NCI-H2171 (cell line): ENCODE measurements at regions not wholly inside any gene's neighbourhood (a gene's known extent, or its start where the extent isn't known, plus 50 kb on each side); places are given as distances from the start of the nearest gene placed in this dataset.

Experiments
- DNase-seq: peaks from one replicate; lab custom pipeline; 2025; lab: John Stamatoyannopoulos, UW

DNA sequence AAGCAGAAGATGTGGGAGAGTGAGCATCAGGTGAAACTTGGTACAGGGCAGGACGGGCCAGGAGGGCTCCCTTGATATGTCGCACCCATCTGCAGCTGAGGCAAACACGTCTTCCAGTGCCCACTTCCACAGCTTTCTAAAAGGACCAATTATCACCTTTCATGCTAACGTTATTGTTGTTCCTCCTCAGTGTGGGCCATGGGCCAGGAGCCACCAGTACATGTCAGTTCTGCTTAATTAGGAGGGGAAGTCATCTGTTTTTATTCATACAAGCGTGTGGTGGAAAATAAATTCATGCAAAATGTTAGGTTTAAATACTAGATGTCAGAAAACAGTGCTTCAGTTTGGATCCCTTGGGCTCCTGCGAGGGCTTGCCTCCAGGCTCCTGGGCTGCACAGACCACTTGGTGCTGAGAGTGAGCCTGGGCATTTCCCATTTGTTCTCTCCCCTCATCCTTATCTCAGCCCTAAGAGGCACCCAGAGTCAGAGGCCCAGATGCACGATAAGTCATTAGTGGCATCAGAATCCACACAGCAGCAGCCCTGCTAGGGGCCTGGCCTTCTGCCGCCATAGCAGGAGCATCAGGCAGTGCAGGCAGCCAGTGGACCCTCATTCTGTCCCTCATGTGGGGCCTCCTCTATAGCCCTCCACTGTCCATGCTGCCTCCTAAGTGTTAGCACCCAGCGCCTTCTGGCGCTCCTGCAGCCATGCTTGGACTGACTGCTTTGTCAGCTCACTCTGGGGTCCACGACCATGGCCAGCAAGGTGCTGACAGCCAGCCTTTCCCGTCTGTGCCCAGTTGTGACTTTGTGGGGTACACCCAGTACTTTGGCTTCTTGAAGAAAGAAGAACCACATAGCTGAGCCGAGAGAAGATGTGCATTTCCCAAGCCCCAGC lies 539.8 kb upstream of the RAB6C start:
- DNase-seq = no peak

DNA sequence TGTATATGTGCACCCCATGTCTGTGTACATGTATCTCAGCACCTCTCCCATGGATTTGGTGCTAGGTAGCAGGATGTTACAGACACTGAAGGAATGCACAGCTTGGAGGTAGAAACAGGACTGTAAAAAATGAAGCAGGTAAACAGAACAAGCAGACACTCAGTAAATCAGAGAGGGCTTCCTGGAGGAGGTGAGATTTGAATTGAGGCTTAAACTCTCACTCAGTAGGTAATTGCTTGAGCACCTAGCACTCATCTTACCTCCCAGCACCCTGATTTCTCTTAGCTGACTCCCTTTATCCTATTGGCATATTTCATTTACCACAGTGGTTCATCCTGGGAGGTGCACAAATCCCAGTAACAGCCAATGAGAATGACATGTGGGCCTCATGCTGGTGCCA lies 537.9 kb upstream of the RAB6C start:
- DNase-seq = no peak

DNA sequence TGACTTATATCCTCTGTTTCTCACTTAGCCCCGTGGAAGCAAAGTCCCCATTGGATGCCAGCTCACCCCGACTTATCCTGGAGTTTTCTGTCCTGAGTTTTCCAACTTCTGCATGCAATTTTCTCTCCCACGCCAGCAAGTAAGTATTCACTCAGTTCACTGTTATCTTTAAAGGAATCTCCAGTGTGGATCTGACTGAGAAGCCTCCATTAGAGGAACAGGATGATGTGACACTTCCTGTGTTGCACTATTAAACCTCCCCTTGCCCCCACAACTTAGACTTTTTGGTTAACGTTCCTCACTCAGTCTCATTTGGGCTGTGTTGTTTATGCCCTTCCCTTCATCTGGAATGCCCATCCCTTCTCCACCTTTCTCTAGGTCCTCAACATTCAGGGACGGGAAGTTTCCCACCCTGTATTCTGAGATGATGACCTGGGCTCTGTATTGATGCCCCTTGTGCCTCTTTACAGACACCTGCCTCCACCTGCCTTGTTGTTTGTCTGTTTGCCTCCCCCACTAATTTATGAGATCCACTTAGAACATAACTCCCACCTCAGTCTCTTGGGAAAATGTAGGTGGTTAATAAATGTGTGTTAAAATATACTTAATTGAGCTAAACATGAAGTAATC lies 536.1 kb upstream of the RAB6C start:
- no peak for DNase-seq

DNA sequence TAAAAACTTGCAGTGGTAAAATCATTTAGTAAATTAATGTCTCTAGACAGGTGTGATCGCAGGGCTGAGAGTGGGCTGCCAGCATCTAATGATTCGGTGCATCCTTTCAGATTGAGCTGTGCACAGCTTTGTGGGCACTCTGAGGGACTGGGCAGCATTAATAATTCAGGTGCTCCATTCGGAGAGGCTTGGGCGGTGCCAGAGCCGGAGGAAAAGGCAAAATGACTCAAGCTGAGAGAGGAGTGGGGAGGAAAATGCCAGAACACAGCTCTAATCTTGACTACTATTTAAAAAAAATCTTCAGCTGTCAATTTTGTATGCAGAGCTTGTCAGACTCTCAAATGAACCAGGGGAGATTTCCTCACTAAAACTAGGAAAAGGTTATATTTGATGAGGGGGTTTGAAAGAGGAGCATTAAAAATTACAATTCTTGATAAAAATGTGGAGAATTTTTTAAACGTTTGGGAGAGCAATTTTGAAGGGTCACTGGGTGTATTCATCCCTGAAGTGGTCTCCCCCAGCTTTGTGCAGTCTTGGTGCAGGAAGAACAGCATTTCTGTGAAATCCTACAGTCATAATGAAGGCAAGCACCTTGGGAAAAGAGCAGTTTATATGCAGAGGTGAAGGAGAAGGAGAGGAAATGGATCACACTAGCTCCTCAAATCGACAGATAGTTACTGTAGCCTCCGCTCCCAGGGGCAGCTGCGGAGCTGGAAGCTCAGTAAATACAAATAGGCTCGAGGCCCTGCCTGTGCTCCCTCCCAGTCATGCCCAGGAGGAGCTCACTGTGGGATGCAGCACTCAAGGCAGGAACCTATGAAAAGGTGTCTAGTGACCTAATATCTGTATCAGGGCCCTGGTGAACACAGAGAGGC lies 535.4 kb upstream of the RAB6C start:
- DNase-seq = no peak

DNA sequence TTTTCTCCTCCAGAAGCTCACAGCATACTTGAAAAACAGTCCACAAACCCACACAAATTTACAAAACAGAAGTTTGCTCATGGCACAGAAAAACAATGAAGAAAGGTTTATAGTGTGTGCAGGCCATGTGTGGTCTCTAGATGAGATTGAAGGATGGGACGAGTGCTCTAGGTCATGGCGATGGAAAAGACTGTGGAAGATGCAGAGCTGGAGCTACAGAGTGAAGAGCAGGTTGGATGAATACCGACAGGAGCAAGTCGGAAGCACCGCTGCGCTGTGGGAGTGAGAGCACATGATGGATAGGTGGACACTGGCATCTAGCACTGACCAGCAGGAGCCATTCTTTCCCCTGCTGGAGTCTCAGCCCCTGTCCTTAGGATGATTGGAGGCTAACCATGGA lies 534.7 kb upstream of the RAB6C start:
- no peak for DNase-seq

DNA sequence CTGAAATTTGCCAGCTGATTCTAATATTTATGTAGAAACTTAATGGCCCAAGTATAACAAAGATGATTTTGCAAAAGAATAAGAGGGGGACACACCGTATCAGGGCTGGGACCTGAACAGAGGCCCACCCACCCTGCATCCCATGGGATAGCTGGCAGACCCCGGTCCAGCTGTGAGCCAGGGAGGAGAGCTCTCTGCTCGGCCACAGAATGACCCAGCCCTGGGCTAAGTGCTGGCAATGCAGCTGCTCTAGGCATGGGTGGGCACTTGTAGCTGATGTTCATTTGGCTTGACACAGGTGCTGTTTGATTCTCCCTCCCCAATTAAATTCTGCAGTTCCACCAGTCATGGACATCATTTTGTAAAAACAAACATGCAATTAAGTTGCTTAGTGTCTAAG lies 522.8 kb upstream of the RAB6C start:
- no peak for DNase-seq

DNA sequence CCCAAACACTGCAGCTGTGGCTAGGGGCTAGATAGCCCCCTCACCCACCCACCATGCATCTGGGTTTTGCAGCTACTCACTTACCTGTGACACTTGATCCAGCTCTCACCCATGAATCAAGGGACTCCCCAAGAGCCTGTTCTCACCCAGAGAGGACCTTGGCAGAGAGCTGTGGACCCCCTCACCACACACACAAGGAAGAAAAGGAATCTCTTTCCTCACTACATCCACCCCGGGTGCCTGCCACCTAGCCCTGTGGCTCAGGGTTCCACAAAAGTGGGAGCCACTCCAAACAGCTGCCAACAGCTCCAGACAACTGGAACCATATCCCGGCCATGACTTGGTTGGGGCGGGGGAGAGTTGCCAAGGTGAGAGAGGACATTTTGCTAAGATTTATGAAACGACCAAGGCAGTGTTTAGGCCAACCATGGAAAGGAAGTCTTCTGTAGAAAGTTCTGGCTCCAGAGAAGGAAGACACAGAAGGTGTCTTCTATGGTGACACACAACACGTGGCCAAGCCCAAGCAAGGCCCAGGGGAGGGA lies 522.1 kb upstream of the RAB6C start:
- no peak for DNase-seq

DNA sequence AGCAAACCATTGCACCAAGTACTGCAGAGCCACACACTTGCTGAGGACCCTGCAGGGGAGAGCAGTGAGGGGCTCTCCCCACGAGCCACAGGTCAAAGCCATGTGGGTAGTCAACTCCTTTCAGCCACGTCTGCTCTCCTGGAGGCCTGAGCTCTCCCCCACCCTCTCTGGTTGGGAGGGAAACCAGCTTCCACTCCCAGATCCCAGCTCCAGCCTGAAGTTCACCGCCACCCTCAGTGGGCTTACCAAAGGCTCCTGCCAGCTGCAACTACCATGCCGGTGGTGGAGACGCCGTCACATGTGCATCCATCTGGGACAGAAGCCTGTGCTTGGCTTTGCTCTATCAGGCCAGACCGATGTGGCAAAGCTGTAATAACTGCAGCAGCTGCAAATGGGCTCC lies 521.5 kb upstream of the RAB6C start:
- no peak for DNase-seq

DNA sequence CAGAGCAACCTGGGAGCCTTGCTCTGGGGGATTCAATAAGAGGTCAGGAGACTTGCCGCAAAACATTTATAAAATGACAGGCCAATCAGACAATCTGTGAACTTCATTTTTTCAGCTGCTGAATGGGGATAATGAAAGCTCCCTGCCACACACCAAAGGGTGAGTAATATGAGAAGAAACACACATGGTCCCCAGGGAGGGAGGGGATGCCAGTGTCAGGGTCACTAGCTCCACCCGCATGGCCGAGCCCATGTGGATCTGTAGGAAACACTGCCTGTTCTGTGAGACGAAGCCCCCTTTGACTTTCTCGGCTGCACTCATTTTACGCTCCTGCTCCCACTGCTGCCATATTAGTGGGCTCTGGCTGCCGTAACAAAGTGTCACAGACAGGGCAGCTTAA lies 521.0 kb upstream of the RAB6C start:
- no peak for DNase-seq

DNA sequence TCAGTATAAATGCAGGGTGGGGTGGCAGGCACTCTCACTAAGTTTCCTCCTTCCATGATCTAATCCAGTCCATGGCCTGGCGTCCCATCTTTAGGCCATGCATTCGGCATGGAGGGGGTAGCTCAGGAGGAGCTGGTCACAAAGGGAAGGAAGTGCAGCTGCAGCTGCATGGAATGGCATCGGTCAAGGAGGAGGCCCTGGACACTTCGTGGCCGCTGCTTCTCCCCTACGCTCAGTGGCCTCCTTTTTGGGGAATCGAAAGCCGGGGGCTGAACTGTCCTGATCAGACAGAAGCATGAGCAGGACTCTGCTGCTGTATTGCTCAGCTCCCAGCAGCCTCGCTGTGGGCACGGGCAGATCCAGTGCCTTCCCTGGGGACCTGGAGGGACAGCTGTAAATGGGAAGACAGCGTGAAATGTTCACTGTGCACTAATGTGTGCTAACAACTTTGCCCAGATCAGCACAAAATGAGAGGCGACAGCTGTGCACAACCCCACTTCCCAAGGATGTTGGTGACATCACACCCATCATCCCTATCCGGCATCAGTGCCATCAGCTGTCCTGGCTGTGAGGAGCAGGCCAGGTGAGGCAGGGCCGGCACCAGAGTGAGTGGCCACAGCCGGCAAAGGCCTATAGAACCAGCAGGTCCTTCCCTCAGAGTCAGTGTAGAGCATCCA lies 520.1 kb upstream of the RAB6C start:
- no peak for DNase-seq

DNA sequence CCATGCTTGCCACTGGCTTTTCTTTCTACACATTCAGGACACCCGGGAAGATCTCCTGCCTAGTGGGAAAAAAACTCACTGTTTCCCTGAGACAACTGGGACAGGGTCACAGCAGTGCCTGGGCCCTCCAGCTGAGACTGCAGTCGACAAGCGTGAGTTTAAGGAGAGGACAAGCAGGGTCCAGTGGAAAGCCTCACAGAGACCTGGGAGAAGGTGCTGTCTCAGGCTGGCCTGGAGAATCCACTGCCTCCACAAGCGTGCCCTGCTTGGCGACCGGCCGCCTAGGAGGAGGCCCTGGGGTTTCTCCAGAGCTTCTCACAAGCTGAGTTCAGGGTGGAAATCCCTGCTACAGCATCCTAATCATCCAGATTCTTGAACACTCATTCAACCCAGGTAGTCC lies 519.6 kb upstream of the RAB6C start:
- DNase-seq = no peak

DNA sequence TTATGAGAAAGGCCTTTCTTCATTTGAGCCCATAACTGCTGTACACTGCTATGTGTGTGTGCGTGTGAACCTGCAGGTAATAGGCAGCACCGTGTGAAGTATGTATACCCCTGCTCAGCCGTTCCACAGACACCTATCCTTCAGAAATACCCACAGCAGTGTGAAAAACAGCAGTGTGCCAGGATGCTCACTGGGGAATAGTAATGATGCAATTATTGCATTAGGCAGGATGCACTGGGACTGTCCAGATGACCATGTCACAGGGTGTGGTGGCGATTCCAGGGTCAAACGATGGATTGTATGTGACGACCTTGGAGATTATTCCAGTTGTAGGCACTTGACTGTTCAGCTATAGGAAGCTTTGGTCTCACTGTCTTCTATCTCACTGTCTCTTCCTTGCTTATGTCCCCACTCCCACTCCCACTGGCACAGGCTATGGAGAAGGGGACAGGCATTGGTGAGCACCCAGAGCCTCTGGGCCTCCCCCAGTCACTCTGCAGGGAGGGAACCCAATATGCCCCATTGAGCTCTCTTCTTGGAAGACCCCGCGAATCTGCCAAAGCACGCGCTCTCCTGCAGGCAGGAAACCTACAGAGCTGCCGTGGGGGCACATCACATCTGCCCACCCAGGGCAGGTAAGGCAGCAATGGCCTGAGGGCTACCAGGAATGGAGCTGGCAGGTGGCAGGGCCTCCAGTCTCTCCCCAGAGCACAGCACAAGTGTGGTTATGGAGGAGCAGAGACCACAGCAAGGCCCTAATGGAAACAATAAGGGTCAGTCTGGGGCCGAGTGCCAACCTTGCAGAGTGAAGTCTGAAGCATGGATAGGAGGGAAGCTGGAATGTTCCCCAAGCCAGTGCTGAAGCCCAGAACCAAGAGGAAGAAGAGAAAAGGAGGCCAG lies 518.9 kb upstream of the RAB6C start:
- DNase-seq = no peak

GRCh38 chr2:129462349-129462748 lies 517.1 kb upstream of the RAB6C start:
- DNase-seq = no peak

DNA sequence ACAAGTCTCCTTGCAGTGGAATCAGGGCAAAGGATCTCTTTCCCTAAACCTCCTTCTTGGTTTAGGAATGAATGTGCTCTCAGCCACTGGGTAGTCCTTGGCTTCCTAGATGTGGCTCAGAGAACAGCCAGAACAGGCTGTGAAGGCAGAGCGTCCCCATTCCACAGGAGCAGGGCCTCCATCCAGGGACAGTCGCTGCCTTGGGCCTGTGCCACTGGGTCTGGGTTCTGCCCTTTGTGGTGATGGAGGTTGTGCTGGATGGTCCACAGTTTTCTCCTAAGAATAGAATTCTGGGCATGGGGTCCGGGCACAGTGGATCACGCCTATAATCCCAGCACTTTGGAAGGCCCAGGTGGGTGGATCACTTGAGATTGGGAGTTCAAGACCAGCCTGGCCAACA lies 516.5 kb upstream of the RAB6C start:
- no peak for DNase-seq

DNA sequence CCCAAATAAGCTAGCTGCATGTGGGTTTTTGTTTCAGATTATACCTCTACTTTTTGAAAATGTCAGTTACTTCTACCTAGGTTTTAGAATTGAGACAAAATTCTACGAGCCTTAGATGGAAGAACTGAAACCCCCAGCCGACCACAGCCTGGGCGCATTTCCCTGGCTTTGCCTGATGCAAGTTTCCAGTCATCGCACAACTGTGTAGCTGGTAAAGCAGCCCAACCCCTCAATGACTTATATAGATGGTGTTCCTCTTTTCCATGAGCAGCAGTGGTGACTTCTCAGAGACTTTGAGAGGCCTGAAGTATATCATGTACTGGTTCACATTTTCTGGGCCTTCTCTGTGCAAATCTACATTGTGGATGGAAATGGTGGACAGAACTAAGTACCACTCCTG lies 515.4 kb upstream of the RAB6C start:
- DNase-seq = no peak

- no peak for DNase-seq
Measured at GRCh38 chr2:129464631-129465030, 514.8 kb upstream of the RAB6C start.

DNA sequence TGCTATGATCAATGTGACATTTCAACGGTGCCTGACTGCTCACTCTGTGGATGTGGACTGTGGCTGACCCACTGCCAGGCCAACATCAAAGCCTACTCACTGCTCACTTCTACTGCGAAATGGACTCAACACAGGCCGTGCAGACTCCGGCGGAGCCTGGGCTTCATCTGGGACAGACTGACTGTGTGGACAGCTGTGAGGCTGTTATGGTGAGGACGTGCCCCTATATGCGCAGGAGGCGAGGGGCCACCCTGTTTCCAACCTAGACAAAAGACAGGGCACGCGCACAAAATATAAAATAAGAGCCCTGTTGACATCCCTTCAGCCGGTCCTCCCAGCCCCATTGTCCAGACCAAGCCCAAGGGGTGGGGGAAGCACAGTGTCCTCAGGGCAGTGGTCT lies 514.4 kb upstream of the RAB6C start:
- DNase-seq = no peak

DNA sequence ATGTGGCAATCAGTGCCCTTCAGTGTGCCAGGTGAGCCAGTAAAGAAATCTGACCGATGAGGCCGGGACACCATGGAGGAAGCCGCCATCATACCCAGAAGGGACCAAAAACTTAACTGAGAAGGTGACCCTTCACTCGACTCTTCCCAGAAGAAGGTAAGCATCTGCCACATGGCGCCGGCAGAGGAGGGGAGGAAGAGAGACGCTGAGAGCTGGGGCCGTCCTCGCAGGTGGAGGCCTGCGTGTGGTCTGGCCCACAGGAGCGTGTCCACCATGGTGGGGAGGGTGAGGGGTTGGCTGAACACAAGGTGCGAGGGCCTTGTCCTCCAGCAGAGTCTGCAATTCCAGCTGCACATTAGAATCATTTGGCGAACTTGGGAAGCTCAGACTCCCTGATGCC lies 513.1 kb upstream of the RAB6C start:
- no peak for DNase-seq

DNA sequence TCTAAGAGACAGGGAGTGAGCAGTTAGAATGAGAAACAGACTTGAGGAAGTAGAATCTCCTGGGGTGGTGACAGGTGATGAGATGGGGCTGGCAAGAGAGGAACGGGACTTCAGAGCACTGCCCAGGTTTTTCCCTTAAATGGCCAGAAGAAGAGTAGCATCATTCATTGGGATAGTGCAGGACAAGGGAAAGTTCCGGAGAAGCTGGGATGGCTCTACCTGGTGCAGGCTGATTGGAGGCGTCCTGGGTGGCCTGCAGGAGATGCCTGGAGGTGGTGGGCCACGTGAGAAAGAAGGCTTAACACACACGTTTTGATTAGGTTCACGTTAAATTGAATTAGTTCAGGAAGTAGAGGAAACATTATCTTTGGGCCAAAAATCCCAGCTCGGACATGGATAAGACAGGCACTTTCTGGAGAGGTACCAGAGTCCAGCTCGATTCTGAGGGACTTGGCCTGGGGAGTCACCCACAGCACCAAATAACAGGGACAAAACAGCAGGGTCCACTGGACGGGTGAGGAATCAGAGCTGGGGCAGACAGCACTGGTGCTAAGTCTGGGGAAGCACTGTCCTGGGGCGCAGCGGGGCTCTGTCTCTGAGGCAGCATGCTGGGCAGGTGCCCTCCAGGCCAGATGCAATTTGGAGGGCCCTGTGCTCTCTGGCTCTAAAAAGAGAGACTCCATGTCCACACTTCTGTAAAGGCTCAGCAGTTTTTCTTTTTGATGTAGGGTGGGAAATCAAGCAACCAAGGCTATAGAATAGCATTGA lies 512.3 kb upstream of the RAB6C start:
- no peak for DNase-seq

DNA sequence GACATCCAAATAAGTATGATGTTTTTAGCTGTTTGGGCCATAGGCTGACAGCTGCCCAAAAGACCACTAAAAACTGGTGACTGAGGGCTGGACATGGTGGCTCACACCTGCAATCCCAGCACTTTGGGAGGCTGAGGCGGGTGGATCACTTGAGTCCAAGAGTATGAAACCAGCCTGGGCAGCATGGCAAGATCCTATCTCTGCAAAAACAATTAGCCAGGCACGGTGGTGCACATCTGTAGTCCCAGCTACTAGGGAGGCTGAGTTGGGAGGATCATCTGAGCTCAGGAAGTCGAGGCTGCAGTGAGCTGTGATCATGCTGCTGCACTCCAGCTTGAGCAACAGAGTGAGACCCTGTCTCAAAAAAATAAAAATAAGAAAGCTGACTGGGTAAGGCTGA lies 511.5 kb upstream of the RAB6C start:
- DNase-seq = no peak
